NCI-H2029 (cell line): ENCODE measurements at regions not wholly inside any gene's neighbourhood (a gene's known extent, or its start where the extent isn't known, plus 50 kb on each side); places are given as distances from the start of the nearest gene placed in this dataset.

Source experiments
- DNase-seq: peaks from one replicate; lab custom pipeline; 2025; lab: John Stamatoyannopoulos, UW

GRCh38 chr12:60240891-60241290 lies 645.1 kb downstream of the SLC16A7 start:
- no peak for DNase-seq

GRCh38 chr12:60251091-60251490 lies 655.3 kb downstream of the SLC16A7 start:
- no peak for DNase-seq

GRCh38 chr12:60252359-60253096 lies 656.7 kb downstream of the SLC16A7 start:
- no peak for DNase-seq

- no peak for DNase-seq
Measured at GRCh38 chr12:60255044-60255443, 659.2 kb downstream of the SLC16A7 start.

GRCh38 chr12:60257063-60257462 lies 661.2 kb downstream of the SLC16A7 start:
- no peak for DNase-seq

GRCh38 chr12:60259225-60259624 lies 663.4 kb downstream of the SLC16A7 start:
- DNase-seq, result no peak

- DNase-seq, result no peak
Measured at GRCh38 chr12:60262378-60262777, 666.5 kb downstream of the SLC16A7 start.

GRCh38 chr12:60263161-60263560 lies 667.3 kb downstream of the SLC16A7 start:
- no peak for DNase-seq

- no peak for DNase-seq
Measured at GRCh38 chr12:60263836-60264493, 668.1 kb downstream of the SLC16A7 start.

- no peak for DNase-seq
Measured at GRCh38 chr12:60265741-60266140, 669.9 kb downstream of the SLC16A7 start.

- no peak for DNase-seq
Measured at GRCh38 chr12:60266381-60266852, 670.6 kb downstream of the SLC16A7 start.

GRCh38 chr12:60269611-60270269 lies 673.9 kb downstream of the SLC16A7 start:
- no peak for DNase-seq

GRCh38 chr12:60271816-60272215 lies 676.0 kb downstream of the SLC16A7 start:
- DNase-seq, result no peak

- DNase-seq, result no peak
Measured at GRCh38 chr12:60278209-60278608, 682.4 kb downstream of the SLC16A7 start.

- no peak for DNase-seq
Measured at GRCh38 chr12:60279221-60279620, 683.4 kb downstream of the SLC16A7 start.

GRCh38 chr12:60281522-60281921 lies 685.7 kb downstream of the SLC16A7 start:
- DNase-seq, result no peak

- no peak for DNase-seq
Measured at GRCh38 chr12:60290532-60290931, 694.7 kb downstream of the SLC16A7 start.

GRCh38 chr12:60308366-60308991 lies 712.6 kb downstream of the SLC16A7 start:
- no peak for DNase-seq

GRCh38 chr12:60311940-60312339 lies 716.1 kb downstream of the SLC16A7 start:
- no peak for DNase-seq

- no peak for DNase-seq
Measured at GRCh38 chr12:60317361-60317760, 721.5 kb downstream of the SLC16A7 start.

- DNase-seq, result no peak
Measured at GRCh38 chr12:60324746-60325145, 728.9 kb downstream of the SLC16A7 start.

- no peak for DNase-seq
Measured at GRCh38 chr12:60333461-60333860, 737.6 kb downstream of the SLC16A7 start.

GRCh38 chr12:60335745-60336144 lies 739.9 kb downstream of the SLC16A7 start:
- DNase-seq, result no peak
